Breast epithelium (tissue), 3 donors: ENCODE measurements at regions not wholly inside any gene's neighbourhood (a gene's known extent, or its start where the extent isn't known, plus 50 kb on each side); places are given as distances from the start of the nearest gene placed in this dataset.

ENCODE experiments used
- POLR2A ChIP-seq: fragments of 450-650 bp; IDR thresholded peaks from one replicate; pipeline ENCODE4 v1.6.1; 2016; ENCODE audit warnings: antibody characterized with exemption, mild to moderate bottlenecking, moderate library complexity
- POLR2AphosphoS5 ChIP-seq, 3 donors: sonication (generic); formaldehyde crosslinking; IDR thresholded peaks; one replicate each; pipeline ENCODE4 v1.6.1; 2017; ENCODE audit warnings: antibody characterized with exemption in 3 of 3
- TF ChIP-seq, protein P1 (sequence below), 3 donors: fragments of 450-650 bp; IDR thresholded peaks; one replicate each; pipeline ENCODE4 v1.5.1; 2016 to 2017; ENCODE audit warnings: antibody characterized with exemption in 3 of 3, mild to moderate bottlenecking in 3 of 3, moderate library complexity in 3 of 3

DNA sequence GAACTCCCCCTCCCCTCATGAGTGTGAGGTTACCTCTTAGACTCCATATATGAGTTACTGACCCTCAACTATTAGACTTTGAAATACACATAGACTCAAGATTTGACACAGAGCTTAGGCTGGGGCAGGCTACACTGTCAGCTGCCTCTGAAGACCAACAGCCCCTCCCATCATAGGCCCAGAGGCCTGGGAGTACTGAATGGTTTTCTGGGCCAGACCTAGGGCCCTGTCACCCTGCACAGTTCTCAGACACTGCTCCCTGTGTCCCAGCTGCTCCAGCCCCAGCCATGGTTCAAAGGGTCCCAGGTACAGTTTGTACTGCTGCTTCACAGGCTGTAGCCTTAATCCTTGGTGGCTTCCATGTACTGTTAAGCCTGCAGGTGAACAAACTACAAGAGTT lies 132.1 kb upstream of the MOCS1 start:
- TF ChIP-seq, protein P1, sequence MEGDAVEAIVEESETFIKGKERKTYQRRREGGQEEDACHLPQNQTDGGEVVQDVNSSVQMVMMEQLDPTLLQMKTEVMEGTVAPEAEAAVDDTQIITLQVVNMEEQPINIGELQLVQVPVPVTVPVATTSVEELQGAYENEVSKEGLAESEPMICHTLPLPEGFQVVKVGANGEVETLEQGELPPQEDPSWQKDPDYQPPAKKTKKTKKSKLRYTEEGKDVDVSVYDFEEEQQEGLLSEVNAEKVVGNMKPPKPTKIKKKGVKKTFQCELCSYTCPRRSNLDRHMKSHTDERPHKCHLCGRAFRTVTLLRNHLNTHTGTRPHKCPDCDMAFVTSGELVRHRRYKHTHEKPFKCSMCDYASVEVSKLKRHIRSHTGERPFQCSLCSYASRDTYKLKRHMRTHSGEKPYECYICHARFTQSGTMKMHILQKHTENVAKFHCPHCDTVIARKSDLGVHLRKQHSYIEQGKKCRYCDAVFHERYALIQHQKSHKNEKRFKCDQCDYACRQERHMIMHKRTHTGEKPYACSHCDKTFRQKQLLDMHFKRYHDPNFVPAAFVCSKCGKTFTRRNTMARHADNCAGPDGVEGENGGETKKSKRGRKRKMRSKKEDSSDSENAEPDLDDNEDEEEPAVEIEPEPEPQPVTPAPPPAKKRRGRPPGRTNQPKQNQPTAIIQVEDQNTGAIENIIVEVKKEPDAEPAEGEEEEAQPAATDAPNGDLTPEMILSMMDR (IDR thresholded peaks at IDR 0.05) = no peak
- no peak for TF ChIP-seq POLR2AphosphoS5 (IDR thresholded peaks at IDR 0.05)
- TF ChIP-seq POLR2A = no peak
